ENCODE measurements at regions not wholly inside any gene's neighbourhood (a gene's known extent, or its start where the extent isn't known, plus 50 kb on each side); places are given as distances from the start of the nearest gene placed in this dataset.

GRCh38 chr16:52709306-52709705 is 162.4 kb upstream of the TOX3 start:
- TF ChIP-seq CTCF (IDR thresholded peaks at IDR 0.05; ENCODE audit: low read length) (no peak), EZH2 (optimal IDR thresholded peaks at IDR 0.05; ENCODE audit: low read depth, low read length) (no peak), EZH2phosphoT487 (IDR thresholded peaks at IDR 0.05; ENCODE audit: low read length) (no peak)
